ENCODE measurements at regions not wholly inside any gene's neighbourhood (a gene's known extent, or its start where the extent isn't known, plus 50 kb on each side); places are given as distances from the start of the nearest gene placed in this dataset.

DNA sequence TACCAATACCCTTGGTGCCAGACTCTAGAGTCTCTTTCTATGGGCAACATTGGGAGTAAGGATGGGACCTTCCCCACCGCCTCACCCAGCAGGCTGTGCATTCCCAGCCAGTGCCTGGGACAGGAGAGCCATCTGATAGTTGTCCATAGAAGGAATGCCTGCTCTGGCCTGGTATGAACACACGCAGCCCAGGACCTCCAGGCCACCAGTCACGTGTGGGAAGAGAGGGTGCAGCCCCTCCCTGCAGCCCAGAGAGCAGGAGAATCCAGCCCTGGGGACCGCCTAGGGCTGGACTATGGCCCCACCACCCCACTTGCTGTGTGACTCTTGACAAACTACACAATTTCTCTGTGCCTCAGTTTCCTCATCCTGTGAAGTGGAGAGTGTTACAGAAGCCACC lies 52.5 kb upstream of the ID2 start:
- no peak for DNase-seq

GRCh38 chr2:8630676-8631464 lies 51.0 kb upstream of the ID2 start:
- DNase-seq: no peak

DNA sequence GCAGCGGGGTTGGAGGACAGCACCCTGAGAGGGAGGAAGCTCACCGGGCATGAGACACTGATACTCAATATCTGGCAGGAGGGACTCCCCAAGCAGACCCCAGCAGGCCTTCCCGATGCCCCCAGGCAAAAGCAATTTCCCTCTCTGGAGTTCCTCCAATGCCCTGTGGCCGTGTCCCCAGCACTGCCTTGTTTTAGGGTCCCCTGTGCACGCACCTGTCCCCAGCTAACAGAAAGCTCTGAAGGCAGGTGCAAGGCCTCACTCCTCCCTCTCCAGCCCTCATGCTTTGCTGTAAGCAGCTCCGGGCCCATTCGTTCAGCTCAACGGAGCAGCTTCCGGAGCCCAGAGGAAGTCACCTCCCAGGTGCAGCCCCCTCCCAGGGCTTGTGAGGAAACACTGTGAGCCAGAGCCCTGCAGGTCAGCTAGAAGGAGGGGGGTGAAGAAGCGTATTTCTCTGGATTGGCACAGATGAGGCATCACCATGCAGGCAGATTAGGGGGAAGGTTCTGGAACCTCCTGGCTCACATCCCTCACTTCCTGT lies 50.3 kb upstream of the ID2 start:
- DNase-seq: no peak
